PC-9 (cell line): ENCODE measurements at regions not wholly inside any gene's neighbourhood (a gene's known extent, or its start where the extent isn't known, plus 50 kb on each side); places are given as distances from the start of the nearest gene placed in this dataset.

Experiments
- BruUV-seq: library from RNA; stranded (reverse); fragments of 400-500 nt; replicated peaks from 2 replicates; lab custom pipeline; 2021; lab: Mats Ljungman, UMichigan
- CTCF ChIA-PET: fragments of 300-600 bp; sonication (Branson Sonifier 250); formaldehyde crosslinking; loops from one replicate; lab custom pipeline; 2022; ENCODE audit warnings: antibody characterized with exemption; lab: Charles Lee
- POLR2A ChIA-PET: fragments of 300-600 bp; sonication (Branson Sonifier 250); formaldehyde crosslinking; loops from one replicate; lab custom pipeline; 2022; ENCODE audit warnings: antibody characterized with exemption; ENCODE audit not compliant: unreplicated experiment; lab: Charles Lee
- DNase-seq, 2 experiments: peaks; one replicate each; pipeline versions ENCODE4 v3.0.0 to v3.0.0-alpha.2; 2015 to 2022; ENCODE audit warnings: mixed read lengths in 1 of 2
- H2AFZ ChIP-seq: fragments of 200-600 bp; sonication (generic); 2 replicates; pipeline ENCODE4 v1.8.1; 2017; ENCODE audit warnings: antibody characterized with exemption
- H3F3A ChIP-seq: fragments of 200-600 bp; sonication (generic); 2 replicates; pipeline ENCODE4 v1.8.1; 2017; ENCODE audit warnings: antibody characterized with exemption, mild to moderate bottlenecking, low read depth; ENCODE audit not compliant: insufficient read depth
- H3K27ac ChIP-seq: fragments of 200-600 bp; sonication (generic); 2 replicates; pipeline ENCODE4 v1.6.1; 2016; ENCODE audit warnings: mixed run types
- H3K27me3 ChIP-seq: fragments of 200-600 bp; sonication (generic); 2 replicates; pipeline ENCODE4 v1.6.1; 2016; ENCODE audit warnings: low read depth, mixed run types; ENCODE audit not compliant: insufficient read depth
- H3K36me3 ChIP-seq: fragments of 200-600 bp; sonication (generic); 2 replicates; pipeline ENCODE4 v1.6.1; 2016; ENCODE audit warnings: low read depth, mixed run types
- H3K4me1 ChIP-seq: fragments of 200-600 bp; sonication (generic); replicated peaks from 2 replicates; pipeline ENCODE4 v1.6.1; 2016; ENCODE audit warnings: mixed run types; ENCODE audit not compliant: insufficient read depth
- H3K4me2 ChIP-seq: fragments of 200-600 bp; sonication (generic); 2 replicates; pipeline ENCODE4 v1.6.1; 2017; ENCODE audit warnings: mixed run types
- H3K4me3 ChIP-seq: fragments of 200-600 bp; sonication (generic); 2 replicates; pipeline ENCODE4 v1.6.1; 2016; ENCODE audit warnings: mixed run types
- H3K79me2 ChIP-seq: fragments of 200-600 bp; sonication (generic); 2 replicates; pipeline ENCODE4 v1.6.1; 2017; ENCODE audit warnings: low read depth, mixed run types
- H3K9me2 ChIP-seq: fragments of 200-600 bp; sonication (generic); 2 replicates; pipeline ENCODE4 v1.8.1; 2017; ENCODE audit warnings: mild to moderate bottlenecking; ENCODE audit not compliant: insufficient read depth
- H3K9me3 ChIP-seq: fragments of 200-600 bp; sonication (generic); 2 replicates; pipeline ENCODE4 v1.8.1; 2016; ENCODE audit warnings: low read depth; ENCODE audit not compliant: insufficient read depth
- H4K20me1 ChIP-seq: fragments of 200-600 bp; sonication (generic); 2 replicates; pipeline ENCODE4 v1.8.1; 2017; ENCODE audit not compliant: insufficient read depth
- CTCF ChIP-seq: fragments of 200-600 bp; sonication (generic); conservative IDR thresholded peaks from 2 replicates; pipeline ENCODE4 v1.6.1; 2017; ENCODE audit warnings: mixed run types, antibody characterized with exemption, mild to moderate bottlenecking, moderate library complexity
- EZH2 ChIP-seq: fragments of 200-600 bp; sonication (generic); IDR thresholded peaks from 2 replicates; pipeline ENCODE4 v1.8.0; 2017; ENCODE audit warnings: antibody characterized with exemption, low read depth
- intact Hi-C: fragments of 100-400 bp; cut with micrococcal nuclease; formaldehyde crosslinking; loops from one replicate; pipeline ENCODE4 v1.10.0; 2022; ENCODE audit not compliant: unreplicated experiment

DNA sequence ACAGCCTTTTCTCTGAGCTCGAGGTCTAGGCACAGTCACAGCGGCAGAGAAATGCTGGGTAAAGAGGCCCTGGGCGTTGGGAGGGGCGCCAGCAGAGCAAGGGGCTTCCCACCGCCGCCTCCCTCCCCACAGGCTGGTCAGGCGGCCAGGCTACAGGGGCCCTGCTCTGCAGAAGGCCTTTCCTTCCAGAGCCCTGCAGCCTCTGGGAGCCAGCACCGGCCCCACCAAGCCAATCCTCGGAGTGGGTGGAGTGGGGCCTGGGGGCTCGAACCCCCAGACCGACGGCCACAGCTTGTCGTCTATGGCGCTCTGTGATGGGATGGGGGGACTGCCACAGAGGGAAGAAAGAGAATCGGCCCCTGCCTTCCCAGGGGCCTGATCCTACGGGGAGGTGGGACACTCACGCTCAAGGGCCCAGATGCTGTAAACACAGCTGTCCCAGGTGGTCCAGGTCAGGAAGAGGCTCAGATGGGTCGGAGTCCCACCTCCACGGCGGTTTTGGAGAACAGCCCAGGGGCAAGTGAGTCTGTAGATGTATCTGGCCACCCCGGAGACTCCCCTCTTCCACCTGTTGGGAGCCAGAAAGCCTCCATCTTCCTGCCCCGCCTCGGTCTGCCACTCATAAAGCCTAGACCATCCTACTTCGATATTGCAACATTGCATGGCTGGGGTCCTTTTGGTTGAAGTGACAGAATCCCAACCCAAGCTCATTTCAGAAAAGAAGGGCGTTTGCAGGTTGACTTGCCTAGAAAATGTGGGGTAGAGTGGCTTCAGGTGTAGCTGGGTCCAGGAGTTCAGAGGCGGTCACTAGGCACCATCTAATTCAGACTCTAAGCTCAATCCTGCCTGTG lies 95.6 kb downstream of the SIK1 start:
- intact Hi-C loops: loop anchor here (10.0 kb wide), 1 partner anchor 313 kb away; no protein-coding TSS in a partner anchor

DNA sequence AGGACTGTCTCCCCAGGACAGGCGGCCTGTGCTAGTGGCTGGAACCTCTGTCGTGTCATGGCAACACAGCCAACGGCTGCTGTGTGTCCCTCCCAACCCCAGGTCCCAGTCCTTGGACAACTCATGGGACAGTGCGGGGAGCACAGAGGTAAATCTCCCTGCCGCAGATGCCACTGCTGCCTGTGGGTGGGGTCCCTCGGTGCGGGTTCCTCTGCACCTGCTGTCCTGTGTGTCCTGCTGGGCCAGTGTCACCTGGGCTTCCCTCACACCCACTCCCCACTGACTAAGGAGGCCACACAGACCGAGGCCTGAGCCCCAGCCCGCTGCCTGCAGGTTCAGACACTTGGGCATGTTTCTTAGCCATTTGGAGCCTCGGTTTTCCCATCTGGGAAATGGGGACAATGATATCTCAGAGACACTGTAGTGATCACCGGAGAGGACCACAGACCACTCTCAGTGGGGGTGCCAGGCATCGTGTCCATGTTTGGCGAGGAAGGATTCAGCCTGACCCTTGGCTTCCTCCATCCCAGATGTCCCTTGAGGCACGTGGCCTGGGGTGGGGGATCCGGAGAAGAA lies 96.5 kb downstream of the SIK1 start:
- no TSS peak for BruUV-seq
- Histone ChIP-seq H3K9me3 (no peaks in the 10 kb centered on the region), H3K36me3 (no peaks in the 10 kb centered on the region), H3K27ac (no peak overlapping the region), H2AFZ (no peak overlapping the region), H3K4me1 (peaks cover 20% of the 10 kb centered on the region), H3K4me2 (no peak overlapping the region), H3K79me2 (no peaks in the 10 kb centered on the region), H3K4me3 (no peak overlapping the region), H4K20me1 (no peaks in the 10 kb centered on the region), H3K9me2 (no peaks in the 10 kb centered on the region), H3K27me3 (no peaks in the 10 kb centered on the region), H3F3A (peaks cover 13% of the 10 kb centered on the region; the same call in 1 of the 2 replicates)
- POLR2A ChIA-PET: no interaction called here
- CTCF ChIA-PET: no interaction called here
- intact Hi-C loops: loop anchor here (10.0 kb wide), 1 partner anchor 314 kb away; no protein-coding TSS in a partner anchor
- no peak for DNase-seq
- no peak for TF ChIP-seq EZH2
- no peak for TF ChIP-seq CTCF

More for the DNA sequence above, 95.6 kb downstream of the SIK1 start:
- Histone ChIP-seq H3K27me3 (no peaks in the 10 kb centered on the region), H3K27ac (no peak overlapping the region), H3K4me2 (no peak overlapping the region), H3K4me3 (no peak overlapping the region), H3K79me2 (no peaks in the 10 kb centered on the region), H3K9me2 (no peaks in the 10 kb centered on the region), H3F3A (peaks cover 13% of the 10 kb centered on the region; the same call in 1 of the 2 replicates), H3K9me3 (no peaks in the 10 kb centered on the region), H3K4me1 (peaks cover 20% of the 10 kb centered on the region), H2AFZ (no peak overlapping the region), H3K36me3 (no peaks in the 10 kb centered on the region), H4K20me1 (no peaks in the 10 kb centered on the region)
- ChIA-PET POLR2A (no interaction called here), CTCF (no interaction called here)
- TF ChIP-seq CTCF (no peak), EZH2 (no peak)
- no peak for DNase-seq
- no TSS peak for BruUV-seq

GRCh38 chr21:43329711-43330269 lies 97.1 kb downstream of the SIK1 start:
- BruUV-seq: no TSS peak
- no peak overlapping the region for H2AFZ ChIP-seq
- H3K27me3 ChIP-seq: no peaks in the 10 kb centered on the region
- POLR2A ChIA-PET: no interaction called here
- H3K4me3 ChIP-seq: no peak overlapping the region
- no peaks in the 10 kb centered on the region for H3K9me3 ChIP-seq
- no peak overlapping the region for H3K4me2 ChIP-seq
- H3K9me2 ChIP-seq: no peaks in the 10 kb centered on the region
- intact Hi-C loops: loop anchor here (10.0 kb wide), 1 partner anchor 315 kb away; no protein-coding TSS in a partner anchor
- TF ChIP-seq EZH2 (no peak), CTCF (no peak)
- H3K4me1 ChIP-seq: peaks cover 20% of the 10 kb centered on the region
- no peak for DNase-seq
- H3F3A ChIP-seq: peaks cover 13% of the 10 kb centered on the region; the same call in 1 of the 2 replicates
- no peak overlapping the region for H3K27ac ChIP-seq
- no peaks in the 10 kb centered on the region for H3K79me2 ChIP-seq
- no peaks in the 10 kb centered on the region for H4K20me1 ChIP-seq
- CTCF ChIA-PET: no interaction called here
- H3K36me3 ChIP-seq: no peaks in the 10 kb centered on the region
